OCI-LY1 (cell line): ENCODE measurements at regions not wholly inside any gene's neighbourhood (a gene's known extent, or its start where the extent isn't known, plus 50 kb on each side); places are given as distances from the start of the nearest gene placed in this dataset.

Experiments
- H2AFZ ChIP-seq: fragments of 200-600 bp; sonication (generic), shearing (Covaris generic); 2 replicates; pipeline ENCODE4 v1.6.0; 2014; ENCODE audit warnings: antibody characterized with exemption, mild to moderate bottlenecking, low read length
- H3F3A ChIP-seq: fragments of 200-600 bp; sonication (generic), shearing (Covaris generic); 2 replicates; pipeline ENCODE4 v1.6.0; 2014; ENCODE audit warnings: mild to moderate bottlenecking, antibody characterized with exemption, low read length, moderate library complexity; ENCODE audit not compliant: insufficient read depth
- H3K27ac ChIP-seq: fragments of 200-600 bp; sonication (generic); 2 replicates; pipeline ENCODE4 v1.5.1; 2014; ENCODE audit warnings: low read length, mixed run types, mild to moderate bottlenecking, low read depth; ENCODE audit not compliant: poor library complexity, severe bottlenecking
- H3K27me3 ChIP-seq: fragments of 200-600 bp; sonication (generic); 2 replicates; pipeline ENCODE4 v1.6.0; 2014; ENCODE audit warnings: antibody characterized with exemption, mild to moderate bottlenecking, low read length, moderate library complexity; ENCODE audit not compliant: insufficient read depth
- H3K36me3 ChIP-seq: fragments of 200-600 bp; sonication (generic); 2 replicates; pipeline ENCODE4 v1.6.1; 2014; ENCODE audit warnings: mild to moderate bottlenecking, antibody characterized with exemption, low read length, moderate library complexity, mixed read lengths; ENCODE audit not compliant: insufficient read depth
- H3K4me1 ChIP-seq: fragments of 200-600 bp; sonication (generic); 2 replicates; pipeline ENCODE4 v1.5.1; 2014; ENCODE audit warnings: mild to moderate bottlenecking, low read length, moderate library complexity; ENCODE audit not compliant: insufficient read depth, severe bottlenecking
- H3K4me2 ChIP-seq: fragments of 200-600 bp; sonication (generic), shearing (Covaris generic); 2 replicates; pipeline ENCODE4 v1.6.1; 2014; ENCODE audit warnings: low read length
- H3K4me3 ChIP-seq: fragments of 200-600 bp; sonication (generic); 2 replicates; pipeline ENCODE4 v1.5.1; 2014; ENCODE audit warnings: low read length, low read depth, mild to moderate bottlenecking, mixed read lengths; ENCODE audit not compliant: poor library complexity, severe bottlenecking
- H3K79me2 ChIP-seq: fragments of 200-600 bp; shearing (Covaris generic); 2 replicates; pipeline ENCODE4 v1.6.1; 2016; ENCODE audit warnings: mixed run types, low read length, mixed read lengths; ENCODE audit not compliant: insufficient read depth
- H3K9ac ChIP-seq: fragments of 200-600 bp; sonication (generic), shearing (Covaris generic); 2 replicates; pipeline ENCODE4 v1.6.1; 2014; ENCODE audit warnings: mild to moderate bottlenecking, low read length, mixed read lengths
- H3K9me2 ChIP-seq: fragments of 200-600 bp; sonication (generic), shearing (Covaris generic); 2 replicates; pipeline ENCODE4 v1.6.1; 2014; ENCODE audit warnings: low read depth, mild to moderate bottlenecking, low read length, mixed read lengths
- H3K9me3 ChIP-seq: fragments of 200-600 bp; shearing (Covaris generic); 2 replicates; pipeline ENCODE4 v1.6.1; 2014; ENCODE audit warnings: low read length, mixed read lengths
- H4K20me1 ChIP-seq: fragments of 200-600 bp; sonication (generic), shearing (Covaris generic); 2 replicates; pipeline ENCODE4 v1.6.0; 2016; ENCODE audit warnings: mild to moderate bottlenecking, low read length; ENCODE audit not compliant: insufficient read depth
- CTCF ChIP-seq: fragments of 200-600 bp; sonication (generic), shearing (Covaris generic); IDR thresholded peaks from 2 replicates; pipeline ENCODE4 v1.5.1; 2017; ENCODE audit warnings: mild to moderate bottlenecking, antibody characterized with exemption, low read length, moderate library complexity, mixed read lengths
- EZH2 ChIP-seq: fragments of 200-600 bp; sonication (generic), shearing (Covaris generic); IDR thresholded peaks from 2 replicates; pipeline ENCODE4 v1.8.0; 2017; ENCODE audit warnings: borderline replicate concordance, mixed run types, mild to moderate bottlenecking, antibody characterized with exemption, low read length, moderate library complexity, mixed read lengths

- H3K4me2 ChIP-seq: no peak overlapping the region
- no peaks in the 10 kb centered on the region for H3K9me2 ChIP-seq
- no peaks in the 10 kb centered on the region for H3K9me3 ChIP-seq
- no peak for TF ChIP-seq CTCF
- TF ChIP-seq EZH2: no peak
- H3K4me1 ChIP-seq: no peaks in the 10 kb centered on the region
- no peak overlapping the region for H3K27ac ChIP-seq
- H2AFZ ChIP-seq: no peak overlapping the region
- H3K27me3 ChIP-seq: no peaks in the 10 kb centered on the region
- H3K4me3 ChIP-seq: no peak overlapping the region
- no peaks in the 10 kb centered on the region for H3F3A ChIP-seq
- H3K36me3 ChIP-seq: no peaks in the 10 kb centered on the region
- H3K79me2 ChIP-seq: no peaks in the 10 kb centered on the region
- no peak overlapping the region for H3K9ac ChIP-seq
- no peaks in the 10 kb centered on the region for H4K20me1 ChIP-seq
These were observed 260.8 kb downstream of the CGGBP1 start for GRCh38 chr3:87797872-87798566.

GRCh38 chr3:87796843-87797185, 262.0 kb downstream of the CGGBP1 start:
- TF ChIP-seq EZH2 (no peak), CTCF (no peak)
- H3F3A ChIP-seq: no peaks in the 10 kb centered on the region
- H4K20me1 ChIP-seq: no peaks in the 10 kb centered on the region
- H3K4me3 ChIP-seq: no peak overlapping the region
- no peak overlapping the region for H2AFZ ChIP-seq
- H3K9me3 ChIP-seq: no peaks in the 10 kb centered on the region
- no peaks in the 10 kb centered on the region for H3K9me2 ChIP-seq
- H3K79me2 ChIP-seq: no peaks in the 10 kb centered on the region
- no peaks in the 10 kb centered on the region for H3K4me1 ChIP-seq
- no peak overlapping the region for H3K9ac ChIP-seq
- H3K27me3 ChIP-seq: no peaks in the 10 kb centered on the region
- H3K36me3 ChIP-seq: no peaks in the 10 kb centered on the region
- no peak overlapping the region for H3K4me2 ChIP-seq
- H3K27ac ChIP-seq: no peak overlapping the region

DNA sequence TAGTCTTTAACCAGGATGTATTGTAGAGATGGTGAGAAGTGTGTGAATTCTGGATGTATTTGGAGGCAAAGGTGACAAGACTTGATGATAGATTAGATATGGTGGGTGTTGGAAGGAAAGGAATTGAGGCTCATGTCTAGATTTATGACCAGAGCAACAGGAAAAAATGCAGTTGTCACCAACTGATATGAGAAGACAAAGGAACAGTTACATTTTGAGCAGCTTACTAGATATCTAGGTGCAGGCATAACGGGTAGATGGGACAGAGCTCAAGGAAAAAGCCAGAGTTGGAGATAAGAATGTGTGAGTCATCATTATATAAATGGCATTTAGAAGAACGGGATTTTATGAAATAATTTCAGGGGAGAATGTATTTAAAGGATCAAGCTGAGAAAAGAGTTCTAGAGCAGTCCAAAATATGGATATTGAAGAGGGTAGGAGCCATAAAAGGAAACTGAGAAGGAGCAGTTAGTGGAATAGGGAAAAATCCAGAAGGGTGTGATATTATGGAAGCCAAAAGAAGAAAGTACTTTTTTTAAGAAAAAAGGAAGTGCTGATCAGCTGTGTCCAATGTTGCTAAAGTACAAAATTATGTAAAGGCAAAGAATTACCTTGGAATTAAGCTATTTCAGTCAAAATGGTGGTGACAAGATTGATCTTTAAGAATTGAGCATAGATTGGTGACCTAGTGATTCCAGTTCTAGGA, 262.5 kb downstream of the CGGBP1 start:
- no peak for TF ChIP-seq EZH2
- Histone ChIP-seq H3K27me3 (no peaks in the 10 kb centered on the region), H3K4me3 (no peak overlapping the region), H3K4me2 (no peak overlapping the region), H3K9me3 (no peaks in the 10 kb centered on the region), H3K9ac (no peak overlapping the region), H2AFZ (no peak overlapping the region), H3K27ac (no peak overlapping the region), H3K9me2 (no peaks in the 10 kb centered on the region), H4K20me1 (no peaks in the 10 kb centered on the region), H3K4me1 (no peaks in the 10 kb centered on the region), H3F3A (no peaks in the 10 kb centered on the region), H3K79me2 (no peaks in the 10 kb centered on the region), H3K36me3 (no peaks in the 10 kb centered on the region)
